ENCODE measurements at regions not wholly inside any gene's neighbourhood (a gene's known extent, or its start where the extent isn't known, plus 50 kb on each side); places are given as distances from the start of the nearest gene placed in this dataset.

GRCh38 chr9:18255158-18255629 is 218.8 kb upstream of the ADAMTSL1 start:
- peak; percentile 15 for DNase-seq (ENCODE audit: insufficient read length, low spot score)
- TF ChIP-seq SPI1 (IDR thresholded peaks at IDR 0.05; ENCODE audit: low read depth, low read length) (no peak), POLR2A (IDR thresholded peaks at IDR 0.05; ENCODE audit: low read depth, low read length) (no peak), PAX5 (IDR thresholded peaks at IDR 0.05; ENCODE audit: insufficient read depth, low read length, severe bottlenecking) (no peak), TAF1 (IDR thresholded peaks at IDR 0.05; ENCODE audit: low read depth, low read length) (no peak), POLR2AphosphoS5 (IDR thresholded peaks at IDR 0.05; ENCODE audit: low read depth, low read length) (no peak), POU2F2 (IDR thresholded peaks at IDR 0.05; ENCODE audit: low read depth, low read length) (no peak)
- peak; percentile 40 for FAIRE-seq

GRCh38 chr9:18255747-18256146 is 218.2 kb upstream of the ADAMTSL1 start:
- no peak for DNase-seq (ENCODE audit: insufficient read length, low spot score)
- TF ChIP-seq POLR2AphosphoS5 (IDR thresholded peaks at IDR 0.05; ENCODE audit: low read depth, low read length), result no peak
- TF ChIP-seq POU2F2 (IDR thresholded peaks at IDR 0.05; ENCODE audit: low read depth, low read length), result no peak
- no peak for TF ChIP-seq SPI1 (IDR thresholded peaks at IDR 0.05; ENCODE audit: low read depth, low read length)
- no peak for TF ChIP-seq POLR2A (IDR thresholded peaks at IDR 0.05; ENCODE audit: low read depth, low read length)
- TF ChIP-seq TAF1 (IDR thresholded peaks at IDR 0.05; ENCODE audit: low read depth, low read length), result no peak
- TF ChIP-seq PAX5 (IDR thresholded peaks at IDR 0.05; ENCODE audit: insufficient read depth, low read length, severe bottlenecking), result no peak
- FAIRE-seq, result no peak

GRCh38 chr9:18256568-18256967 is 217.4 kb upstream of the ADAMTSL1 start:
- TF ChIP-seq TAF1 (IDR thresholded peaks at IDR 0.05; ENCODE audit: low read depth, low read length) (no peak), PAX5 (IDR thresholded peaks at IDR 0.05; ENCODE audit: insufficient read depth, low read length, severe bottlenecking) (no peak), POU2F2 (IDR thresholded peaks at IDR 0.05; ENCODE audit: low read depth, low read length) (no peak), SPI1 (IDR thresholded peaks at IDR 0.05; ENCODE audit: low read depth, low read length) (no peak), POLR2AphosphoS5 (IDR thresholded peaks at IDR 0.05; ENCODE audit: low read depth, low read length) (no peak)
- no peak for DNase-seq (ENCODE audit: insufficient read length, low spot score)
- no peak for FAIRE-seq

GRCh38 chr9:18260521-18260920 is 213.4 kb upstream of the ADAMTSL1 start:
- no peak for TF ChIP-seq POU2F2 (IDR thresholded peaks at IDR 0.05; ENCODE audit: low read depth, low read length)
- TF ChIP-seq POLR2A (IDR thresholded peaks at IDR 0.05; ENCODE audit: low read depth, low read length), result no peak
- no peak for TF ChIP-seq PAX5 (IDR thresholded peaks at IDR 0.05; ENCODE audit: insufficient read depth, low read length, severe bottlenecking)
- DNase-seq (ENCODE audit: insufficient read length, low spot score), result no peak
- FAIRE-seq, result no peak

- no peak for FAIRE-seq
- no peak for TF ChIP-seq PAX5 (IDR thresholded peaks at IDR 0.05; ENCODE audit: insufficient read depth, low read length, severe bottlenecking)
- no peak for TF ChIP-seq POLR2AphosphoS5 (IDR thresholded peaks at IDR 0.05; ENCODE audit: low read depth, low read length)
- no peak for TF ChIP-seq SPI1 (IDR thresholded peaks at IDR 0.05; ENCODE audit: low read depth, low read length)
- TF ChIP-seq POU2F2 (IDR thresholded peaks at IDR 0.05; ENCODE audit: low read depth, low read length), result no peak
- no peak for TF ChIP-seq POLR2A (IDR thresholded peaks at IDR 0.05; ENCODE audit: low read depth, low read length)
- TF ChIP-seq TAF1 (IDR thresholded peaks at IDR 0.05; ENCODE audit: low read depth, low read length), result no peak
These were observed 212.8 kb upstream of the ADAMTSL1 start for GRCh38 chr9:18261181-18261580.

GRCh38 chr9:18263377-18263776 is 210.6 kb upstream of the ADAMTSL1 start:
- FAIRE-seq, result no peak

More at GRCh38 chr9:18261181-18261580, 212.8 kb upstream of the ADAMTSL1 start:
- no peak for DNase-seq (ENCODE audit: insufficient read length, low spot score)

GRCh38 chr9:18268381-18268780 is 205.6 kb upstream of the ADAMTSL1 start:
- DNase-seq (ENCODE audit: insufficient read length, low spot score) (no peak), FAIRE-seq (no peak)
- TF ChIP-seq PAX5 (IDR thresholded peaks at IDR 0.05; ENCODE audit: insufficient read depth, low read length, severe bottlenecking) (no peak), TAF1 (IDR thresholded peaks at IDR 0.05; ENCODE audit: low read depth, low read length) (no peak), POU2F2 (IDR thresholded peaks at IDR 0.05; ENCODE audit: low read depth, low read length) (no peak), SPI1 (IDR thresholded peaks at IDR 0.05; ENCODE audit: low read depth, low read length) (no peak), POLR2A (IDR thresholded peaks at IDR 0.05; ENCODE audit: low read depth, low read length) (no peak), POLR2AphosphoS5 (IDR thresholded peaks at IDR 0.05; ENCODE audit: low read depth, low read length) (no peak)

More at GRCh38 chr9:18263377-18263776, 210.6 kb upstream of the ADAMTSL1 start:
- TF ChIP-seq SPI1 (IDR thresholded peaks at IDR 0.05; ENCODE audit: low read depth, low read length), result no peak
- no peak for TF ChIP-seq POLR2A (IDR thresholded peaks at IDR 0.05; ENCODE audit: low read depth, low read length)
- no peak for TF ChIP-seq PAX5 (IDR thresholded peaks at IDR 0.05; ENCODE audit: insufficient read depth, low read length, severe bottlenecking)
- TF ChIP-seq POLR2AphosphoS5 (IDR thresholded peaks at IDR 0.05; ENCODE audit: low read depth, low read length), result no peak
- TF ChIP-seq POU2F2 (IDR thresholded peaks at IDR 0.05; ENCODE audit: low read depth, low read length), result no peak
- no peak for TF ChIP-seq TAF1 (IDR thresholded peaks at IDR 0.05; ENCODE audit: low read depth, low read length)
- no peak for DNase-seq (ENCODE audit: insufficient read length, low spot score)

- FAIRE-seq (no peak), DNase-seq (ENCODE audit: insufficient read length, low spot score) (no peak)
- TF ChIP-seq POLR2AphosphoS5 (IDR thresholded peaks at IDR 0.05; ENCODE audit: low read depth, low read length) (no peak), PAX5 (IDR thresholded peaks at IDR 0.05; ENCODE audit: insufficient read depth, low read length, severe bottlenecking) (no peak), SPI1 (IDR thresholded peaks at IDR 0.05; ENCODE audit: low read depth, low read length) (no peak), POU2F2 (IDR thresholded peaks at IDR 0.05; ENCODE audit: low read depth, low read length) (no peak), TAF1 (IDR thresholded peaks at IDR 0.05; ENCODE audit: low read depth, low read length) (no peak)
These were observed 204.4 kb upstream of the ADAMTSL1 start for GRCh38 chr9:18269561-18269960.

- no peak for TF ChIP-seq POU2F2 (IDR thresholded peaks at IDR 0.05; ENCODE audit: low read depth, low read length)
- no peak for TF ChIP-seq TAF1 (IDR thresholded peaks at IDR 0.05; ENCODE audit: low read depth, low read length)
- DNase-seq (ENCODE audit: insufficient read length, low spot score) (no peak), FAIRE-seq (no peak)
These were observed 199.3 kb upstream of the ADAMTSL1 start for GRCh38 chr9:18274693-18275092.

GRCh38 chr9:18275313-18275990 is 198.5 kb upstream of the ADAMTSL1 start:
- FAIRE-seq (no peak), DNase-seq (ENCODE audit: insufficient read length, low spot score) (no peak)
- no peak for TF ChIP-seq POLR2A (IDR thresholded peaks at IDR 0.05; ENCODE audit: low read depth, low read length)
- TF ChIP-seq PAX5 (IDR thresholded peaks at IDR 0.05; ENCODE audit: insufficient read depth, low read length, severe bottlenecking), result no peak
- TF ChIP-seq POU2F2 (IDR thresholded peaks at IDR 0.05; ENCODE audit: low read depth, low read length), result no peak
- no peak for TF ChIP-seq TAF1 (IDR thresholded peaks at IDR 0.05; ENCODE audit: low read depth, low read length)
- no peak for TF ChIP-seq SPI1 (IDR thresholded peaks at IDR 0.05; ENCODE audit: low read depth, low read length)
- TF ChIP-seq POLR2AphosphoS5 (IDR thresholded peaks at IDR 0.05; ENCODE audit: low read depth, low read length), result no peak
